RWPE2 (cell line): ENCODE measurements at regions not wholly inside any gene's neighbourhood (a gene's known extent, or its start where the extent isn't known, plus 50 kb on each side); places are given as distances from the start of the nearest gene placed in this dataset.

Experiments used
- ATAC-seq: fragments of 200-7000 bp; cut with Tn5 transposase; 3 replicates; pipeline ENCODE4 v1.9.1; 2021; ENCODE audit warnings: low read depth
- DNase-seq: peaks from one replicate; pipeline ENCODE4 v3.0.0-alpha.2; 2020; ENCODE audit warnings: low spot score
- H3K27ac ChIP-seq: fragments of 450-650 bp; 2 replicates; pipeline ENCODE4 v1.5.1; 2017; ENCODE audit warnings: mild to moderate bottlenecking; ENCODE audit not compliant: poor library complexity, severe bottlenecking
- H3K27me3 ChIP-seq: fragments of 250-450 bp; sonication (Bioruptor Pico); 2 replicates; pipeline ENCODE4 v1.5.1; 2021; ENCODE audit warnings: mild to moderate bottlenecking, moderate library complexity; ENCODE audit not compliant: insufficient read depth, poor library complexity, severe bottlenecking
- H3K36me3 ChIP-seq: fragments of 250-450 bp; sonication (Bioruptor Pico); 2 replicates; pipeline ENCODE4 v1.5.1; 2020; ENCODE audit warnings: low read depth, mild to moderate bottlenecking, moderate library complexity
- H3K4me1 ChIP-seq: fragments of 250-450 bp; sonication (Bioruptor Pico); 2 replicates; pipeline ENCODE4 v1.5.1; 2021; ENCODE audit warnings: mild to moderate bottlenecking, moderate library complexity; ENCODE audit not compliant: insufficient read depth, poor library complexity, severe bottlenecking
- H3K4me3 ChIP-seq: fragments of 250-450 bp; sonication (Bioruptor Pico); 2 replicates; pipeline ENCODE4 v1.5.1; 2021; ENCODE audit warnings: mild to moderate bottlenecking, moderate library complexity; ENCODE audit not compliant: severe bottlenecking
- H3K9me3 ChIP-seq: fragments of 250-450 bp; sonication (Bioruptor Pico); 2 replicates; pipeline ENCODE4 v1.5.1; 2021; ENCODE audit warnings: mild to moderate bottlenecking, moderate library complexity; ENCODE audit not compliant: severe bottlenecking
- CTCF ChIP-seq: fragments of 450-650 bp; IDR thresholded peaks from one replicate; pipeline ENCODE4 v1.5.1; 2017; ENCODE audit warnings: mild to moderate bottlenecking, moderate library complexity; ENCODE audit not compliant: poor library complexity, severe bottlenecking

GRCh38 chr1:117795792-117796191, 133.6 kb downstream of the GDAP2 start:
- no peaks in the 10 kb centered on the region for H3K36me3 ChIP-seq
- no peaks in the 10 kb centered on the region for H3K27me3 ChIP-seq
- no peak overlapping the region for H3K27ac ChIP-seq
- no peaks in the 10 kb centered on the region for H3K9me3 ChIP-seq
- ATAC-seq (no peak), DNase-seq (no peak)
- TF ChIP-seq CTCF, result no peak
- H3K4me1 ChIP-seq, result peaks cover 10% of the 10 kb centered on the region
- no peak overlapping the region for H3K4me3 ChIP-seq

GRCh38 chr1:117796226-117796625, 133.2 kb downstream of the GDAP2 start:
- TF ChIP-seq CTCF, result no peak
- Histone ChIP-seq H3K4me1 (peaks cover 10% of the 10 kb centered on the region), H3K9me3 (no peaks in the 10 kb centered on the region), H3K27me3 (no peaks in the 10 kb centered on the region), H3K36me3 (no peaks in the 10 kb centered on the region), H3K27ac (no peak overlapping the region), H3K4me3 (no peak overlapping the region)
- ATAC-seq (no peak), DNase-seq (no peak)

- H3K36me3 ChIP-seq, result no peaks in the 10 kb centered on the region
Observed at GRCh38 chr1:117798550-117798949, 130.9 kb downstream of the GDAP2 start.

GRCh38 chr1:117802531-117803257, 126.7 kb downstream of the GDAP2 start:
- Histone ChIP-seq H3K27me3 (peaks cover 2% of the 10 kb centered on the region), H3K4me3 (no peak overlapping the region), H3K27ac (no peak overlapping the region), H3K4me1 (no peaks in the 10 kb centered on the region), H3K9me3 (no peaks in the 10 kb centered on the region), H3K36me3 (no peaks in the 10 kb centered on the region)
- no peak for ATAC-seq
- no peak for TF ChIP-seq CTCF
- no peak for DNase-seq

More at GRCh38 chr1:117798550-117798949, 130.9 kb downstream of the GDAP2 start:
- TF ChIP-seq CTCF, result no peak
- no peak for ATAC-seq
- no peak for DNase-seq
- no peaks in the 10 kb centered on the region for H3K9me3 ChIP-seq
- no peak overlapping the region for H3K4me3 ChIP-seq
- no peaks in the 10 kb centered on the region for H3K27me3 ChIP-seq
- H3K4me1 ChIP-seq, result peaks cover 10% of the 10 kb centered on the region
- H3K27ac ChIP-seq, result no peak overlapping the region

- no peak for TF ChIP-seq CTCF
- Histone ChIP-seq H3K36me3 (no peaks in the 10 kb centered on the region), H3K9me3 (no peaks in the 10 kb centered on the region), H3K4me1 (no peaks in the 10 kb centered on the region), H3K27ac (no peak overlapping the region), H3K27me3 (peaks cover 9% of the 10 kb centered on the region), H3K4me3 (no peak overlapping the region)
- DNase-seq (no peak), ATAC-seq (no peak)
Observed at GRCh38 chr1:117803318-117803717, 126.1 kb downstream of the GDAP2 start.
